ENCODE measurements at regions not wholly inside any gene's neighbourhood (a gene's known extent, or its start where the extent isn't known, plus 50 kb on each side); places are given as distances from the start of the nearest gene placed in this dataset.

- intact Hi-C loops (cut with micrococcal nuclease) (no loop called here), dilution Hi-C loops (cut with MboI; ENCODE audit: extremely low pct_ligation_motif_present, low sequenced_read_pairs) (no loop called here)
- Histone ChIP-seq H3K9ac (replicated peaks; ENCODE audit: extremely low read depth, insufficient read depth, low read length) (no peak overlapping the region), H3K27me3 (ENCODE audit: control insufficient read depth in 2 of 2, insufficient read depth in 2 of 2, low read length in 2 of 2) (no peaks in the 10 kb centered on the region), H4K20me1 (replicated peaks; ENCODE audit: control insufficient read depth, extremely low read depth, insufficient read depth, low read length) (no peaks in the 10 kb centered on the region), H3K9me1 (replicated peaks; ENCODE audit: control insufficient read depth, extremely low read depth, insufficient read depth, low read length) (no peaks in the 10 kb centered on the region), H3K36me3 (ENCODE audit: control insufficient read depth in 2 of 2, extremely low read depth in 1 of 2, insufficient read depth in 2 of 2, low read length in 2 of 2) (no peaks in the 10 kb centered on the region), H3K79me2 (ENCODE audit: control insufficient read depth, insufficient read depth, low read length) (no peaks in the 10 kb centered on the region), H3K4me2 (ENCODE audit: insufficient read depth, low read length) (no peak overlapping the region), H3K4me3 (replicated peaks in 1 of 3; ENCODE audit: insufficient read depth in 1 of 3, low read depth in 1 of 3, low read length in 3 of 3) (no peak overlapping the region), H3K9me3 (replicated peaks; ENCODE audit: control insufficient read depth, insufficient read depth, low read length) (no peaks in the 10 kb centered on the region), H3K27ac (ENCODE audit: insufficient read depth, low read depth, low read length) (no peak overlapping the region), H3K4me1 (ENCODE audit: control insufficient read depth, extremely low read depth, insufficient read depth, low read length) (no peaks in the 10 kb centered on the region), H2AFZ (ENCODE audit: low read depth, low read length) (no peak overlapping the region)
- FAIRE-seq (no peak), DNase-seq (ENCODE audit: low read depth, low spot score) (no peak)
- POLR2A ChIA-PET: no interaction called here
- CTCF ChIA-PET: no interaction called here
- no TSS peak for BruUV-seq (replicated peaks)
- no peak for TF ChIP-seq POLR2AphosphoS5 (IDR thresholded peaks at IDR 0.05; ENCODE audit: insufficient read depth, low read depth, low read length)
- no peak for TF ChIP-seq MYC (IDR thresholded peaks at IDR 0.05; ENCODE audit: low read depth, low read length)
- no peak for TF ChIP-seq GATA2 (IDR thresholded peaks at IDR 0.05; ENCODE audit: insufficient read depth, insufficient read length, low read depth, low read length)
- no peak for TF ChIP-seq MAX (IDR thresholded peaks at IDR 0.05; ENCODE audit: insufficient read depth, insufficient read length)
- TF ChIP-seq FOS (IDR thresholded peaks at IDR 0.05; ENCODE audit: borderline replicate concordance, insufficient read depth, low read length): no peak
- no peak for TF ChIP-seq POLR2A (IDR thresholded peaks at IDR 0.05; ENCODE audit: low read depth, low read length)
- TF ChIP-seq CTCF (IDR thresholded peaks at IDR 0.05; ENCODE audit: extremely low read depth in 1 of 2, insufficient read depth in 1 of 2, low read depth in 1 of 2, low read length in 2 of 2): no peak
- TF ChIP-seq JUN (IDR thresholded peaks at IDR 0.05; ENCODE audit: borderline replicate concordance, insufficient read depth, insufficient read length, low read depth): no peak
- TF ChIP-seq EZH2 (IDR thresholded peaks at IDR 0.05; ENCODE audit: borderline replicate concordance, low read depth, low read length, severe bottlenecking): no peak
Measured at GRCh38 chrX:5753291-5753690, 475.4 kb downstream of the NLGN4X start.
